Naive B cell (primary cell): ENCODE measurements at regions not wholly inside any gene's neighbourhood (a gene's known extent, or its start where the extent isn't known, plus 50 kb on each side); places are given as distances from the start of the nearest gene placed in this dataset.

ENCODE experiments used
- ATAC-seq, 2 donors: fragments of 150-1000 bp; cut with Tn5 transposase; 2 replicates each; pipeline ENCODE4 v1.10.0; 2021; ENCODE audit warnings: low read depth in 2 of 2, mild to moderate bottlenecking in 2 of 2, moderate library complexity in 2 of 2
- DNase-seq: peaks from one replicate; pipeline ENCODE4 v3.0.0; 2022
- H3K27ac Mint-ChIP-seq, 6 donors: one replicate each; pipeline ENCODE4 v1.8.0; 2020 to 2022; ENCODE audit warnings: mild to moderate bottlenecking in 6 of 6, mixed read lengths in 6 of 6, moderate library complexity in 5 of 6, inconsistent platforms in 2 of 6
- H3K27me3 Mint-ChIP-seq, 3 donors: one replicate each; pipeline ENCODE4 v1.8.0; 2021 to 2022; ENCODE audit warnings: mixed read lengths in 3 of 3, mild to moderate bottlenecking in 1 of 3
- H3K36me3 Mint-ChIP-seq, 2 donors: one replicate each; pipeline ENCODE4 v1.8.0; 2020 to 2022; ENCODE audit warnings: mixed read lengths in 2 of 2, inconsistent platforms in 1 of 2, mild to moderate bottlenecking in 1 of 2
- H3K4me1 Mint-ChIP-seq, 3 donors: one replicate each; pipeline ENCODE4 v1.8.0; 2020 to 2022; ENCODE audit warnings: mixed read lengths in 3 of 3, inconsistent platforms in 1 of 3, mild to moderate bottlenecking in 1 of 3, moderate library complexity in 1 of 3
- H3K4me3 Mint-ChIP-seq, 8 donors: one replicate each; pipeline ENCODE4 v1.8.0; 2020 to 2022; ENCODE audit warnings: mild to moderate bottlenecking in 8 of 8, mixed read lengths in 8 of 8, moderate library complexity in 8 of 8, inconsistent platforms in 2 of 8
- H3K9me3 Mint-ChIP-seq, 7 donors: one replicate each; pipeline ENCODE4 v1.8.0; 2020 to 2022; ENCODE audit warnings: mixed read lengths in 7 of 7, mild to moderate bottlenecking in 5 of 7, inconsistent platforms in 2 of 7, moderate library complexity in 1 of 7

- Mint-ChIP-seq H3K4me1 (no peaks in the 10 kb centered on the region), H3K27me3 (no peaks in the 10 kb centered on the region), H3K9me3 (peaks cover 0 to 17% (median 6%) of the 10 kb centered on the region in 7 donors), H3K27ac (no peak overlapping the region), H3K4me3 (peak overlapping the region in 1 of 8 donors; percentile 32), H3K36me3 (no peaks in the 10 kb centered on the region)
- ATAC-seq (no peak), DNase-seq (no peak)
These were observed 147.2 kb upstream of the IRX2 start for GRCh38 chr5:2898661-2899060.

DNA sequence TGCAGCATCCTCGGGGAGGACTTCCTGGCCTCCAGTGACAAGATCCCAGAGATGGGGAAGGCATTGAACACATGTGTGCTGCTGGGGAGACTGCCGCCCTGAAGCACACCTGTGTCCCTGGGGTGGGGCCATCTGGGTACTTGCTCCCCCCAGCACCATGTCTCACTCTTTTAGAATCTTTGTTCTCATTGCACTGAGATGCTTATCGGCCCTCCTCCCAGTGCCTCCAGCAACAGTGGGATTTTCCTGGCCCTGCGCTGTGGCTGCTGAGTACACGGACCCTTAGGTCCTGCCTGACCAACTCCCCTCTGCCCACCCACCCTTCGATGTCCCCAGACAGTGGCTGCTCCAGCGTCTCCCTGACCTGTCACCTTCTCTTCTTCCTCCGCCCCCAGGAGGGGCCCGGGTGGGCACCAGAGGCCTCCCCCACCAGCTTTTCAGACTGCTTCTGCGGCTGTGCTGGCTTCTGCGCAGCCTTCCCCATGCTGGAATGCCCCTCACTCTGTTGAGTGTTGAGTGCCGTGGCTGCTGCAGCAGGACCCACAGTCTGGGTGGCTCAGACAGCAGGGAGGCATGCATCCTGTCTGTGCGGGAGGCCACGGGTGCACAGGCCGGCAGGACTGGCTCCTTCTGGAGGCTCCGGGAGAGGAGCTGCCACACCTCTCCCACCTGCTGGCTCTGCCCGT lies 145.9 kb upstream of the IRX2 start:
- no peaks in the 10 kb centered on the region for H3K36me3 Mint-ChIP-seq
- H3K4me1 Mint-ChIP-seq, result no peaks in the 10 kb centered on the region
- no peak for ATAC-seq
- no peak overlapping the region for H3K4me3 Mint-ChIP-seq
- H3K27ac Mint-ChIP-seq, result no peak overlapping the region
- H3K27me3 Mint-ChIP-seq, result no peaks in the 10 kb centered on the region
- peaks cover 0 to 17% (median 6%) of the 10 kb centered on the region in 7 donors for H3K9me3 Mint-ChIP-seq
- no peak for DNase-seq

DNA sequence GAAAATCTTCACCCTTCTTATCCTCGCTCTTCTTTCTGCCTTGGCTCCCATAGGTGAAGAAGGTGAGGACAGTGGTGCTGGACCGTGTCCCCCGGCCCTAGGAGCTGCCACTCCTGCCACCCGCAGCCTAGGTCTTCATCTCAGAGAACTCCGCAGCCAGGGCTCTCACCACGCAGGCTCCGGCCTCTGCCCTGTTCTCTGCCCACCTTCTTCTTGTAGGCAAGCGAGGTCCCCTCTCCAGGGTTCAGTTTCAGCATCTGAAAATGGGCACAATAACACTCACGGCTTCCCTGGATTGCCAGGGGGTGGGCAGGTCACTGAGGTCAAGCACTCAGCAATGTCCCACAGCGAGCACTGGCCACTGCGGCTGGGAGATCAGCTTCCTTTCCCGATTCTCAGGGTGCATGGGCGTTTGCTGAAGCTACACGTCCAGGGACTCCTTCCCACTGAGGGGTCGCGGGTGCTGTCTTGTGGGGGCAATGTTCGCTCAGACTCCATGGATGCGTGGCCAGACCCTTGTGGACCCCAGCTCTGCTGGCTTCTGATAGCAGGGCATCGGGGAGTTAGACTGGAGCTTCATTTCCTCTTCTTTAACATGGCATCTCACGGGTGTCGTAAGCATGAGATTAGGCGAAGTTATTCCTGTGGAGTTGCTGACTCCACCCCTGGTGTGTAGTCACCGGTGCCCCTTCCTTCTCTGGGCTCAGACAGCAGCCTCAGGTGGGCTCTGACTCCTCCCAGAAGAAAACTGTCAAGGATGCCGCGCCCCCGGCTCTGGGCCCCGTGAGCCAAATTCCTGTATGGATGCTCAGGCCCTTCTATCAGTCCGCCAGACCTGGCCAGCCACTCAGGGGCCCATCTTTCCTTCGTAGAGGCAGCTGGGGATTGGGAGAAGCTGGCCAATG lies 145.1 kb upstream of the IRX2 start:
- Mint-ChIP-seq H3K9me3 (peaks cover 0 to 14% (median 6%) of the 10 kb centered on the region in 7 donors), H3K27ac (no peak overlapping the region), H3K27me3 (no peaks in the 10 kb centered on the region), H3K36me3 (no peaks in the 10 kb centered on the region), H3K4me3 (no peak overlapping the region), H3K4me1 (no peaks in the 10 kb centered on the region)
- no peak for DNase-seq
- no peak for ATAC-seq

DNA sequence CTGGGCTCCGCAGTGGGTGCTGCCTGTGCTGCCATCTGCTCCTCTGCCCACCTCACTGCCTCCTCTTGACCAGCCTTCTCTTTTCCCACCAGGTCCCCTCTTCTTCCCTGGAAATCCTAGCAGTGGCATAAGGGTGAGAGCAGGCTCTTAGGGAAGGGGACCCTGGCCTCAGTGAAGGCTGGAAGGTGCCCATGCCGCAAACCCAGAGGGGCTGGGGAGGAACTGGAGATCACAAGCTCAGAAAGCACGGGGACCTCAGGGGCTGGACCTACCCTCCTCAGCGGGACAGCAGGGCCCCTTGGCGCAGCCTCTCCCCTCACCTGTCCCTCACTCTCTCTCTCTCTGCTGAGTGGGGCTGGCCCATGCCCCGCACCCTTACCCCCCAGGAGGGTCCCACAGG lies 144.4 kb upstream of the IRX2 start:
- H3K36me3 Mint-ChIP-seq, result no peaks in the 10 kb centered on the region
- no peak overlapping the region for H3K27ac Mint-ChIP-seq
- H3K4me3 Mint-ChIP-seq, result no peak overlapping the region
- ATAC-seq, result no peak
- no peaks in the 10 kb centered on the region for H3K4me1 Mint-ChIP-seq
- H3K9me3 Mint-ChIP-seq, result peaks cover 0 to 8% (median 5%) of the 10 kb centered on the region in 7 donors
- H3K27me3 Mint-ChIP-seq, result no peaks in the 10 kb centered on the region
- DNase-seq, result no peak

DNA sequence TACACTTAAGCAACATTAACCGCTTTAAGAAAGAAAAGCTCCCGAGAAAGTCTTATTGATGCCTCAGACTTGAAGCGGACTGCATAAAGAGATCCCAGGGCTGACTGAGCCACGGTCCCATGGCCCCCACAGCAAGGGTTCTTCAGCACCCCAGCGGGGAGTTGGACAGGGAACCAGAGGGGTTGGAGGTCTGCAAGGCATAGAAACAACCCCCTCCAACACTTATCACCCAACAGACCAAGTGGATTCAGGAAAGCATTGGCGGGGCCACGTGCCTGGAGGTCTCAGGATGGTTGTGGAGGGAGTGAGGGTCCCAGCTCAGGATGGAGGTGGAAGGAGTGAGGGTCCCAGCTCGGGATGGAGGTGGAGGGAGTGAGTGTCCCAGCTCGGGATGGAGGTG lies 143.7 kb upstream of the IRX2 start:
- peaks cover 0 to 9% (median 3%) of the 10 kb centered on the region in 7 donors for H3K9me3 Mint-ChIP-seq

GRCh38 chr5:2894736-2895135 lies 143.3 kb upstream of the IRX2 start:
- no peak for DNase-seq
- ATAC-seq, result no peak
- H3K4me3 Mint-ChIP-seq, result no peak overlapping the region

More for the DNA sequence above, 143.7 kb upstream of the IRX2 start:
- DNase-seq (no peak), ATAC-seq (no peak)
- no peaks in the 10 kb centered on the region for H3K36me3 Mint-ChIP-seq
- H3K4me1 Mint-ChIP-seq, result no peaks in the 10 kb centered on the region
- H3K4me3 Mint-ChIP-seq, result no peak overlapping the region
- H3K27ac Mint-ChIP-seq, result no peak overlapping the region
- H3K27me3 Mint-ChIP-seq, result no peaks in the 10 kb centered on the region

GRCh38 chr5:2894316-2894715 lies 142.8 kb upstream of the IRX2 start:
- Mint-ChIP-seq H3K4me1 (no peaks in the 10 kb centered on the region), H3K9me3 (peaks cover 0 to 9% (median 2%) of the 10 kb centered on the region in 7 donors), H3K36me3 (no peaks in the 10 kb centered on the region), H3K27me3 (no peaks in the 10 kb centered on the region), H3K27ac (no peak overlapping the region), H3K4me3 (no peak overlapping the region)
- ATAC-seq (no peak), DNase-seq (no peak)

More at GRCh38 chr5:2894736-2895135, 143.3 kb upstream of the IRX2 start:
- Mint-ChIP-seq H3K4me1 (no peaks in the 10 kb centered on the region), H3K9me3 (peaks cover 0 to 9% (median 2%) of the 10 kb centered on the region in 7 donors), H3K27ac (no peak overlapping the region), H3K27me3 (no peaks in the 10 kb centered on the region), H3K36me3 (no peaks in the 10 kb centered on the region)

GRCh38 chr5:2892466-2893000 lies 141.1 kb upstream of the IRX2 start:
- DNase-seq, result no peak
- H3K27ac Mint-ChIP-seq, result no peak overlapping the region
- H3K4me3 Mint-ChIP-seq, result no peak overlapping the region
- peaks cover 0 to 9% (median 2%) of the 10 kb centered on the region in 7 donors for H3K9me3 Mint-ChIP-seq
- no peaks in the 10 kb centered on the region for H3K27me3 Mint-ChIP-seq
- no peaks in the 10 kb centered on the region for H3K4me1 Mint-ChIP-seq
- no peaks in the 10 kb centered on the region for H3K36me3 Mint-ChIP-seq
- no peak for ATAC-seq

GRCh38 chr5:2891781-2892180 lies 140.3 kb upstream of the IRX2 start:
- H3K36me3 Mint-ChIP-seq, result no peaks in the 10 kb centered on the region
- peaks cover 0 to 9% (median 2%) of the 10 kb centered on the region in 7 donors for H3K9me3 Mint-ChIP-seq
- no peaks in the 10 kb centered on the region for H3K27me3 Mint-ChIP-seq
- H3K27ac Mint-ChIP-seq, result no peak overlapping the region
- no peak for DNase-seq
- H3K4me3 Mint-ChIP-seq, result no peak overlapping the region
- ATAC-seq, result no peak
- no peaks in the 10 kb centered on the region for H3K4me1 Mint-ChIP-seq

DNA sequence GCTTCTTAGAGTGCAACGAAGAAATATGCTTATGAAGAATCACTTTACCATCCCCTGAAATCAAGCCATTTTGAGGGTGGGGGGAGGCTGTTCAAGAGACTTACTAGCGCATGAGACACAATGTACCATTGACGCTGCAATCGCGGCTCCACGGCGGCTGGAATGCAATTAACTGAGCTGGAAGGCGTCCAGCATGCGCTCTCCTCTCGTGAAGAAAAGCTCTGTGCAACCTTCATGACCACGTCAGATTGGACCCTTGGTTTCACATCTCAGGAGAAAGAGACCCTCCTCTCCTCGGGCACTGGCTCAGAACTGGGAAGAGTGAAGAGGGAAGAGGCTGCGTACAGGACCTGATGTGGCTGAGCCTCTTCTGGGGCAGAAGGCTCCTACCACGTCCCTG lies 138.5 kb upstream of the IRX2 start:
- Mint-ChIP-seq H3K9me3 (peaks cover 0 to 7% (median 2%) of the 10 kb centered on the region in 7 donors), H3K36me3 (no peaks in the 10 kb centered on the region), H3K27me3 (no peaks in the 10 kb centered on the region), H3K4me3 (no peak overlapping the region), H3K27ac (no peak overlapping the region), H3K4me1 (no peaks in the 10 kb centered on the region)
- no peak for ATAC-seq
- no peak for DNase-seq

- no peak for DNase-seq
- H3K4me1 Mint-ChIP-seq, result no peaks in the 10 kb centered on the region
- no peaks in the 10 kb centered on the region for H3K27me3 Mint-ChIP-seq
- no peak overlapping the region for H3K4me3 Mint-ChIP-seq
- peaks cover 0 to 6% (median 4%) of the 10 kb centered on the region in 7 donors for H3K9me3 Mint-ChIP-seq
- H3K27ac Mint-ChIP-seq, result no peak overlapping the region
- ATAC-seq, result no peak
- no peaks in the 10 kb centered on the region for H3K36me3 Mint-ChIP-seq
These were observed 137.1 kb upstream of the IRX2 start for GRCh38 chr5:2888520-2889060.

DNA sequence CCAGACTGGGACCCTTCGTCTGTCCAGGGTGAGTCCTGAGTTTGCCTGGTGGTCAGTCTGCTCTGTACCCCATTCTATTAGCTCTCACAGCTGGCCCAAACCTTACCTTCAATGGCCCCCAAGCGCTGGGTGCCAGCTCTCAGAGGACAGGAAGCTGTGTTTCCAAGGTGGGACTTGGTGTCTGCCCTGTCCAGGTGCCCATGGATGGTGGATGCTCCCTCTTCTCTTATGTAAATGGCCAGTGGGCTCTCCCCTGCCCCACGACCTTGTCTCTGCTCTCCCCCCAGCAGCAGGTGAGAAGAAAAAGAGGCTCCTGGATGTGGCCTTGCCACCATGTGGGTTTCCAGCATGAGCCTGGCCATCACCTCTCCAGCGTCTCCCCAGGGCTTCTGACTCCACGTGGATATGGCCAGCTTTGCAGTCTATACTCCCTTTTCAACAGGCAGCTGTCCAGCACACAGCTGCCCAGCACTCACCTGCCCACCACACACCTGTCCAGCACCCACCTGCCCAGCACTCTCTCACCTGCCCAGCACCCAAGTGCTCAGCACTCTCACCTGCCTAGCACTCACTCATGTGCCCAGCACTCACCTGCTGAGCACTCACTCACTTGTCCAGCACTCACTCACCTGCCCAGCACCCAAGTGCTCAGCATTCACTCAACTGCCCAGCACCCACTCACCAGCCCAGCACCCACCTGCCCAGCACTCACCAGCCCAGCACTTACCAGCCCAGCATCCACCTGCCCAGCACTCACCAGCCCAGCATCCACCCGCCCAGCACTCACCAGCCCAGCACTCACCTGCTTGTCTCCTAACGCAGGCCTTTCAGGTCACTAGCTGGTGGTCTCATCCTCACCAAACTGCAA lies 136.2 kb upstream of the IRX2 start:
- ATAC-seq (no peak), DNase-seq (no peak)
- no peak overlapping the region for H3K4me3 Mint-ChIP-seq
- no peaks in the 10 kb centered on the region for H3K27me3 Mint-ChIP-seq
- H3K27ac Mint-ChIP-seq, result no peak overlapping the region
- peaks cover 2 to 12% (median 6%) of the 10 kb centered on the region in 7 donors for H3K9me3 Mint-ChIP-seq
- H3K36me3 Mint-ChIP-seq, result no peaks in the 10 kb centered on the region
- H3K4me1 Mint-ChIP-seq, result no peaks in the 10 kb centered on the region

- no peaks in the 10 kb centered on the region for H3K36me3 Mint-ChIP-seq
- no peaks in the 10 kb centered on the region for H3K27me3 Mint-ChIP-seq
- no peak overlapping the region for H3K27ac Mint-ChIP-seq
- H3K4me1 Mint-ChIP-seq, result no peaks in the 10 kb centered on the region
- H3K4me3 Mint-ChIP-seq, result no peak overlapping the region
- DNase-seq (no peak), ATAC-seq (no peak)
- H3K9me3 Mint-ChIP-seq, result peaks cover 2 to 22% (median 6%) of the 10 kb centered on the region in 7 donors
These were observed 135.1 kb upstream of the IRX2 start for GRCh38 chr5:2886531-2886930.
